A549 (cell line): ENCODE measurements at regions not wholly inside any gene's neighbourhood (a gene's known extent, or its start where the extent isn't known, plus 50 kb on each side); places are given as distances from the start of the nearest gene placed in this dataset.
A peak's percentile ranks its signal among the peaks of the same experiment; 100 is the strongest.

Experiments used
- ATAC-seq, 2 experiments: fragments of 200-7000 bp in 1 of 2; fragments of >200 bp in 1 of 2; cut with Nextera tagmentation in 1 of 2; cut with Tn5 transposase in 1 of 2; 3 replicates each; pipeline versions ENCODE4 v1.8.0 to v1.9.1; 2018 to 2020; ENCODE audit warnings: mild to moderate bottlenecking in 1 of 2, moderate library complexity in 1 of 2
- CTCF ChIA-PET: fragments of 300-600 bp; sonication (Branson Sonifier 250); formaldehyde crosslinking; extraction: SDS; loops from one replicate; lab custom pipeline; 2021; ENCODE audit warnings: antibody characterized with exemption, inconsistent platforms; lab: Yijun Ruan, JAX
- POLR2A ChIA-PET: fragments of 350-600 bp; formaldehyde crosslinking; extraction: SDS; loops from one replicate; lab custom pipeline; 2021; ENCODE audit warnings: antibody characterized with exemption, inconsistent platforms; lab: Yijun Ruan, JAX
- DNase-seq, 2 experiments: peaks; one replicate each; pipeline versions ENCODE4 v3.0.0 to v3.0.0-alpha.2; 2011 to 2016; ENCODE audit warnings: low read depth in 1 of 2, low spot score in 1 of 2
- FAIRE-seq: peaks from 2 replicates; lab custom pipeline; 2011; peaks lifted over from hg19 to GRCh38; lab: Jason Lieb, UNC
- H3K27ac ChIP-seq, 2 experiments: fragments of >200 bp; sonication (Bioruptor Twin); formaldehyde crosslinking; 3 replicates each; pipeline ENCODE4 v1.5.1; 2016 to 2017
- H3K4me1 ChIP-seq: fragments of >200 bp; sonication (Bioruptor Twin); formaldehyde crosslinking; 3 replicates; pipeline ENCODE4 v1.6.1; 2016
- H3K4me2 ChIP-seq: fragments of >200 bp; sonication (Bioruptor Twin); formaldehyde crosslinking; 3 replicates; pipeline ENCODE4 v1.6.1; 2016
- H3K4me3 ChIP-seq: fragments of >200 bp; sonication (Bioruptor Twin); formaldehyde crosslinking; 3 replicates; pipeline ENCODE4 v1.5.1; 2016
- H3K9me3 ChIP-seq: fragments of >200 bp; sonication (Bioruptor Twin); formaldehyde crosslinking; 3 replicates; pipeline ENCODE4 v1.6.1; 2016
- ATOH8 ChIP-seq: fragments of 250-450 bp; sonication (Bioruptor Pico); IDR thresholded peaks from 2 replicates; pipeline ENCODE4 v1.5.0; 2020; ENCODE audit warnings: low read depth, mild to moderate bottlenecking, moderate library complexity
- BCL3 ChIP-seq: fragments of >200 bp; sonication (Bioruptor Twin); formaldehyde crosslinking; IDR thresholded peaks from 3 replicates; pipeline ENCODE4 v1.6.1; 2016
- CBX2 ChIP-seq: fragments of 200-600 bp; sonication (generic); IDR thresholded peaks from 2 replicates; pipeline ENCODE4 v1.6.1; 2016; ENCODE audit warnings: low read depth, mild to moderate bottlenecking, borderline replicate concordance
- CHD2 ChIP-seq: fragments of 150-350 bp; IDR thresholded peaks from 2 replicates; pipeline ENCODE4 v1.6.1; 2014; ENCODE audit warnings: low read length; ENCODE audit not compliant: partially characterized antibody
- CHD4 ChIP-seq: fragments of 200-600 bp; sonication (generic); IDR thresholded peaks from 2 replicates; pipeline ENCODE4 v1.6.1; 2016; ENCODE audit warnings: antibody characterized with exemption, mild to moderate bottlenecking, borderline replicate concordance
- CTCF ChIP-seq: fragments of >200 bp; sonication (Bioruptor Twin); formaldehyde crosslinking; IDR thresholded peaks from 3 replicates; pipeline ENCODE4 v1.5.1; 2016
- FOSL2 ChIP-seq, 2 experiments: fragments of 450-650 bp in 1 of 2; fragments of >200 bp in 1 of 2; sonication (Bioruptor Twin) in 1 of 2; formaldehyde crosslinking; IDR thresholded peaks; 2 replicates each; pipeline versions ENCODE4 v1.5.0 to v1.6.1; 2016 to 2020; ENCODE audit warnings: mild to moderate bottlenecking in 1 of 2, moderate library complexity in 1 of 2
- FOXS1 ChIP-seq: fragments of 250-450 bp; sonication (Bioruptor Pico); IDR thresholded peaks from 2 replicates; pipeline ENCODE4 v1.5.0; 2020; ENCODE audit warnings: mild to moderate bottlenecking, moderate library complexity
- GATA3 ChIP-seq: IDR thresholded peaks from 2 replicates; pipeline ENCODE4 v1.6.1; 2012; ENCODE audit warnings: borderline replicate concordance
- HES2 ChIP-seq: fragments of >200 bp; sonication (Bioruptor Twin); formaldehyde crosslinking; IDR thresholded peaks from 2 replicates; pipeline ENCODE4 v1.6.1; 2016
- HMGXB4 ChIP-seq: fragments of 250-450 bp; sonication (Bioruptor Pico); IDR thresholded peaks from 2 replicates; pipeline ENCODE4 v1.5.0; 2021; ENCODE audit warnings: mild to moderate bottlenecking, moderate library complexity, borderline replicate concordance
- JUNB ChIP-seq: fragments of >200 bp; sonication (Bioruptor Twin); formaldehyde crosslinking; IDR thresholded peaks from 2 replicates; pipeline ENCODE4 v1.6.1; 2016
- KDM5A ChIP-seq: fragments of 200-600 bp; sonication (generic); IDR thresholded peaks from 2 replicates; pipeline ENCODE4 v1.6.1; 2016; ENCODE audit warnings: antibody characterized with exemption, mild to moderate bottlenecking
- MAX ChIP-seq: IDR thresholded peaks from 2 replicates; pipeline ENCODE4 v1.6.1; 2012
- MYC ChIP-seq: IDR thresholded peaks from 2 replicates; pipeline ENCODE4 v1.6.1; 2012; ENCODE audit warnings: mild to moderate bottlenecking, inconsistent platforms, low read length, improper control_type of control experiment, borderline replicate concordance
- NFE2L2 ChIP-seq: fragments of 150-350 bp; conservative IDR thresholded peaks from 2 replicates; pipeline ENCODE4 v1.6.1; 2014; ENCODE audit warnings: low read length
- NPAS2 ChIP-seq: fragments of 250-450 bp; sonication (Bioruptor Pico); IDR thresholded peaks from 2 replicates; pipeline ENCODE4 v1.8.0; 2022; ENCODE audit warnings: mild to moderate bottlenecking, moderate library complexity, borderline replicate concordance
- RARB ChIP-seq: fragments of 250-450 bp; sonication (Bioruptor Pico); IDR thresholded peaks from 2 replicates; pipeline ENCODE4 v1.8.0; 2021; ENCODE audit warnings: mild to moderate bottlenecking, moderate library complexity
- RCOR1 ChIP-seq: fragments of 150-350 bp; IDR thresholded peaks from 2 replicates; pipeline ENCODE4 v1.6.1; 2014; ENCODE audit warnings: antibody characterized with exemption, low read length, low read depth
- SMC3 ChIP-seq: fragments of >200 bp; sonication (Bioruptor Twin); formaldehyde crosslinking; IDR thresholded peaks from 3 replicates; pipeline ENCODE4 v1.6.1; 2018; ENCODE audit warnings: inconsistent platforms
- SREBF2 ChIP-seq: fragments of 450-650 bp; IDR thresholded peaks from 2 replicates; pipeline ENCODE4 v1.6.1; 2014; ENCODE audit warnings: mild to moderate bottlenecking, moderate library complexity
- TP53 ChIP-seq: fragments of 250-450 bp; sonication (Bioruptor Pico); IDR thresholded peaks from 2 replicates; pipeline ENCODE4 v1.5.0; 2021; ENCODE audit warnings: mild to moderate bottlenecking, moderate library complexity
- USF2 ChIP-seq: fragments of 450-650 bp; IDR thresholded peaks from 2 replicates; pipeline ENCODE4 v1.6.1; 2014; ENCODE audit warnings: antibody characterized with exemption
- ZC3H11A ChIP-seq: fragments of 450-650 bp; IDR thresholded peaks from 2 replicates; pipeline ENCODE4 v1.6.1; 2014; ENCODE audit warnings: antibody characterized with exemption, mild to moderate bottlenecking
- ZNF302 ChIP-seq: fragments of 250-450 bp; sonication (Bioruptor Pico); IDR thresholded peaks from 2 replicates; pipeline ENCODE4 v1.9.0; 2021; ENCODE audit warnings: inconsistent platforms, mild to moderate bottlenecking, moderate library complexity
- ZSCAN20 ChIP-seq: fragments of 250-450 bp; sonication (Bioruptor Pico); IDR thresholded peaks from 2 replicates; pipeline ENCODE4 v1.8.0; 2022; ENCODE audit warnings: mild to moderate bottlenecking, moderate library complexity
- WGBS: methylation state at CpG from one replicate; pipeline ENCODE4 v1.1.6; 2017; ENCODE audit errors: missing lambda C conversion rate; 5-methylcytosine and 5-hydroxymethylcytosine counted together

- no peaks in the 10 kb centered on the region for H3K9me3 ChIP-seq
- POLR2A ChIA-PET, result no interaction called here
- no peak overlapping the region for H3K4me2 ChIP-seq
- H3K4me1 ChIP-seq, result peaks cover 28% of the 10 kb centered on the region
- peak in 1 of 2 experiments; percentile 39; a peak in 3 of 6 replicates for ATAC-seq
- FAIRE-seq, result no peak
- no peak overlapping the region for H3K4me3 ChIP-seq
- WGBS, result 67% methylated on average over 6 of the region's 7 CpGs
- TF ChIP-seq MYC, result no peak
- no peak for TF ChIP-seq USF2
- no peak for DNase-seq
- CTCF ChIA-PET, result interaction anchor here (1.0 to 2.0 kb wide), 3 partner anchors 23 to 65 kb away, joined by 3 to 5 read pairs (median 3); no protein-coding TSS in a partner anchor
- peak overlapping the region in 1 of 2 experiments; percentile 77; a peak in 3 of 6 replicates for H3K27ac ChIP-seq
Measured at GRCh38 chr7:438361-438760, 81.3 kb downstream of the PDGFA start.

GRCh38 chr7:438916-439315 is 80.7 kb downstream of the PDGFA start:
- ChIA-PET CTCF (interaction anchor here (2.0 kb wide), 1 partner anchor 23 kb away, joined by 5 read pairs; no protein-coding TSS in a partner anchor), POLR2A (no interaction called here)
- H3K4me3 ChIP-seq, result no peak overlapping the region
- no peak for FAIRE-seq
- no peaks in the 10 kb centered on the region for H3K9me3 ChIP-seq
- DNase-seq, result no peak
- no peak overlapping the region; a peak in 1 of 6 replicates for H3K27ac ChIP-seq
- 83% methylated on average over 3 of the region's 14 CpGs for WGBS
- no peak overlapping the region for H3K4me2 ChIP-seq
- no peak for TF ChIP-seq HMGXB4 (CRISPR knock-in tag)
- TF ChIP-seq ZC3H11A, result no peak
- TF ChIP-seq MAX, result no peak
- TF ChIP-seq ZNF302, result no peak
- TF ChIP-seq JUNB, result no peak
- TF ChIP-seq BCL3, result no peak
- TF ChIP-seq ZSCAN20 (CRISPR knock-in tag), result no peak
- TF ChIP-seq CHD4, result no peak
- no peak for TF ChIP-seq CBX2
- TF ChIP-seq KDM5A, result no peak
- TF ChIP-seq CHD2, result no peak
- H3K4me1 ChIP-seq, result peaks cover 28% of the 10 kb centered on the region
- no peak for ATAC-seq

- 72% methylated on average over 10 of the region's 10 CpGs for WGBS
- Histone ChIP-seq H3K4me1 (peaks cover 20% of the 10 kb centered on the region), H3K4me2 (no peak overlapping the region), H3K9me3 (no peaks in the 10 kb centered on the region), H3K4me3 (no peak overlapping the region), H3K27ac (no peak overlapping the region)
- ChIA-PET CTCF (interaction anchor here (0.7 kb wide), 2 partner anchors 21 to 78 kb away, joined by 3 read pairs; no protein-coding TSS in a partner anchor), POLR2A (no interaction called here)
- DNase-seq (no peak), ATAC-seq (no peak), FAIRE-seq (no peak)
- TF ChIP-seq RARB (CRISPR knock-in tag) (no peak), HES2 (no peak), NFE2L2 (no peak), SREBF2 (no peak), FOXS1 (CRISPR knock-in tag) (no peak), ATOH8 (CRISPR knock-in tag) (no peak), NPAS2 (no peak), RCOR1 (no peak), FOSL2 (IDR thresholded peaks at IDR 0.05) (no peak), FOSL2 (CRISPR knock-in tag; IDR thresholded peaks at IDR 0.05) (no peak), SMC3 (no peak), CTCF (no peak), TP53 (CRISPR knock-in tag) (no peak), GATA3 (no peak)
Measured at GRCh38 chr7:440059-440749, 79.4 kb downstream of the PDGFA start.
